GM19324 (cell line): ENCODE measurements at regions not wholly inside any gene's neighbourhood (a gene's known extent, or its start where the extent isn't known, plus 50 kb on each side); places are given as distances from the start of the nearest gene placed in this dataset.
"Not testable (repeated sequence)": the region's sequence is repeated elsewhere in the genome, so short reads cannot be mapped to it uniquely, and the experiment has no call there.

Source experiments
- ATAC-seq: cut with Tn5 transposase; IDR thresholded peaks from one replicate; pipeline ENCODE4 v1.9.1; 2021; ENCODE audit warnings: mild to moderate bottlenecking, moderate library complexity; ENCODE audit not compliant: unreplicated experiment, low FRiP score

- no peak for ATAC-seq
Observed at GRCh38 chr14:47966076-47966810, 290.8 kb upstream of the MDGA2 start.

DNA sequence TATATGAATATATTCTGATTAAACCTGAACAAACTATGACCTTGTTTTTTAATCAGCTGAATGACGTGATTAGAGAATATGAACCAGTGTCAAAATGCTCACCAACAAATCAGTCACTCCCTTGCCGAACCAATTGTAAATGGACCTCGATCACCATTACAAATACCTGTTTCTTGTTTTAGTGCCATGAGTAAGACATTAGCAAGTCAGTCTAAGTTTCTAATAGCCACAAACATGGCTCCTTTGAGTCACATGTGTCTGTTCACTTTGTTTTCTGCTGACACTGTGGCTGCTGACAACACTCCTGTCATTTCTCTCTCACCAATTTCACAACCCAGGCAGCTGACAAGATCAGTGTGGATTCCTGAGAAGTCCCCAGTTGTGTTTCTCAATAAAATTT, 286.2 kb upstream of the MDGA2 start:
- no peak for ATAC-seq

- no peak for ATAC-seq
Observed at GRCh38 chr14:47959740-47960139, 284.3 kb upstream of the MDGA2 start.

DNA sequence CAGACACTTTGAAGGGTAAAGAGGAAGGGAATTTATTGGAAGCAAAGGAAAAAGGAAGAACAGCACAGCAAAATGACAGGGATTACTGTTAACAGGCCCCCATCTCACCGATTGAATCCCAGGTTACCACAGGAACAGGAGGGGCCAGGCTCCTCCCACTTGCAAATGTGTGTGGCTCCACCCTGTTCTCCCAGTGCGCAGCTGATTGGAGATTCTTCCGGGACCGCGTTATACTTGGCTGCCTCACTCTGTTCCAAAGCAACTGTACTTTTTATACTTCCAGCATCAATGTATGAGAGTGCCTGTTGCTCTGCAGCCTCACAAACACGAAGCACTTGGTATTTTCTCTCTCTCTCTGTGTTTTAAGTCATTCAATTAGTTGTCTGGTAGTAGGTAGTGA, 273.6 kb upstream of the MDGA2 start:
- ATAC-seq, result no peak

DNA sequence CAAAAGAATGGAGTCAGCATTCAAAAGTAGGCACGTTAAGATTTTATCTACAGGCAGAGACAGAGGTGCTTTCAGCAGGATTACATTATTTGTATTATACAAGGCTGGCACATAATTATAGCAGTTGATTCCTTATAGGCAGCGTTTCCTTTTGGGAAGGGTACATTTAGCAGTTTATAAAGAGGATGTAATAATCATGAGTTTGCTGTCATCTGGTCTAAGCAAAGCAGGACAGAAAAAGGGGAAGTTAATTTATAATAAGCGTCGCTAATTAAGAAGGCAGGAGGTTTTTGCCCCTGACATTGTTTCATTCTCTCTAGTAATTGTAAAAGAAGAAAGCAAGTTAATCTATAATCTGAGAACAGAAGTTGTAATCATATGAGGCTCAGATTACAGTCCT, 259.9 kb upstream of the MDGA2 start:
- no peak for ATAC-seq

- ATAC-seq, result no peak
Observed at GRCh38 chr14:47929334-47929733, 253.9 kb upstream of the MDGA2 start.

GRCh38 chr14:47921133-47921532, 245.7 kb upstream of the MDGA2 start:
- ATAC-seq, result no peak

DNA sequence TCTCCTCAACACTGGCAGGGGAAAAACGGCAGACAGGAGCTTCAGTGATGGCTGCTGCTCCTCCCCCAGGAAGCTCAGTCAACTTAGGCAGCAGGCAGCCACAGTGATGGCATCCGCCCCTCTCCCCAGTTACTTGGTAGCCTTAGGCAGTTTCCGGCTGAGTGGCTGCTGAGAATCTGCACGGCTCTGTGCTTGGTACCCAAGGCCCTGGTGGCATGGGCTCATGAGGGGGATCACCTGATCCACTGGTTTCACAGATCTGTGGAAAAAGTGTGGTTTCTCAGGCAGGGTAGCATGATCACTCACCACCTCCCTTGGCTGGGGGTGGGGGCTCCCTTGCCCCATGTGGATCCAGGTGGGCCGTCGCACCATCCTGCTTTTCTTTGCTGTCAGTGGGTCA, 244.6 kb upstream of the MDGA2 start:
- no peak for ATAC-seq

- no peak for ATAC-seq
Observed at GRCh38 chr14:47919334-47919846, 244.0 kb upstream of the MDGA2 start.

- ATAC-seq, result no peak
Observed at GRCh38 chr14:47917344-47917954, 242.0 kb upstream of the MDGA2 start.

GRCh38 chr14:47901141-47901540, 225.7 kb upstream of the MDGA2 start:
- not testable (repeated sequence) for ATAC-seq

GRCh38 chr14:47899685-47900084, 224.3 kb upstream of the MDGA2 start:
- no peak for ATAC-seq

DNA sequence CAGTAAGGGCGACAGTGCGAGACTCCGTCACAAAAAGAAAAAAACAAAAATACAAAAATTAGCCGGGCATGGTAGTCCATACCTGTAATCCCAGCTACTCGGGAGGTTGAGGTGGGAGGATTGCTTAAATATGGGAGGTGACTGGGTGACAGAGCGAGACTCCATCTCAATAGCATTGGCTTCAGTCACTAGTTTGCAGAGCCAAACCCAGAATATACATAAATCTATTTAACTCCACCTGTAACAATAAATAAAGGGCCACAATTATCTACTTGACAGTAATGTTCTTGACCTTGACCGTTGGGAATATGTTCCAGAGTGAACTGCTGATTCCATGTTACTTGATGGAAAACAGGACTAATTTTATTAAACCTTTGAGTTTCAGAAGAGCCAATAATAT, 198.9 kb upstream of the MDGA2 start:
- ATAC-seq, result no peak

DNA sequence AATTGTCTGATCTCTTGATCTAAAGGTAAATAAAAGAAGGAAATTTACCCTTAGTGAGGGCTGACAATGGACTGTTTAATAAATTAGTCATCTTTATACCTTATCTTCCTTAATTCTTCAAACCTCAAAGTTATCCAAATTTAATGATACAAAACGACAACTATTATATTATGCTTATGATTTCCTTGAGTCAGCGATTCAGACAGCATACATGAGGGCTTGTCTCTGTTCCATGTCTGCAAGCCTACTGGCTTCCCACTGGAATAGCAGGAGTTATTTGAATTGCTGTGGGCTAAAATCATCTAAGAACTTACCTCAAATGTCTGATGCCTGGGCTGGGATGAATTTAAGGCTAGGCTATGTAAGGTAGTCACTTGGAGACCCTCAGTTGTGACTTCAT, 197.2 kb upstream of the MDGA2 start:
- ATAC-seq, result no peak

DNA sequence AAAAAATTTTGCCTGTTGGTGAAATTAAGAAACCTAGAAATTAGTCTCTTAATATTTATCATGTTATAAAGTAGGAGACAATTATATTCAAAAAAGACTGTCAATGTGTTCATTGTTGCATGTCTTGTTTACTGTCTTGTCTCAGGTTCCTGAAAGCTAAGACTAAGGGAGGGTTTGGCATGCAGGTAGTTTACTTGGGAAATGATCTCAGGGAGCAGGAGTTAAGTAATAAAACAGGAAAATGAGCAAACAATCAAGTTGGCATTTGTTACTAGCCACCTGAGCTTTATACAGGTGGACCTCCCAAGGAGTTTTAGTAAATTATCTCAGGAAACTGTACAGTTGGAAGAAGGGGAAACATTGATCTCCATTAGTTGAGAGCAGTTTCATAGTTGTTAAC, 188.0 kb upstream of the MDGA2 start:
- no peak for ATAC-seq

- no peak for ATAC-seq
Observed at GRCh38 chr14:47857646-47858045, 182.2 kb upstream of the MDGA2 start.

- no peak for ATAC-seq
Observed at GRCh38 chr14:47852278-47852677, 176.9 kb upstream of the MDGA2 start.

GRCh38 chr14:47846008-47846407, 170.6 kb upstream of the MDGA2 start:
- no peak for ATAC-seq

DNA sequence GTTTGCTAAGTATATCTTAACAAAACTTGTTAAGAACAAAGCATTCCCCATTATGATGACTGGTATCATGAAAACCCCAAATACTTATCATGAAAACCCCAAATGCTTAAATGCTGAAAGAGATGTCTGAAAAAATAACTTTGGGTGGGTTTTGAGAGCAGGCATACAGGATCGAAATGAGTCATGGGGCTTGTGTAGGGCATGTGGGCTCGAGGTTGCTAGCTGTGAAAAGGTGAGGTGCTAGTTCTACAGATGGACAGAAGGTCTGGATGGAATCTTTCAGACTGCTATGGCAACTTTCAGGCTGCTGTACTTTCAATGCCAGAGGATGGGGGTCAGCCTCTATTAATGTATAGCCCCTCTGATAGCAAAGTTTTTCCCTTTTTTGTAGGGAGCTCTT, 167.8 kb upstream of the MDGA2 start:
- ATAC-seq, result no peak

DNA sequence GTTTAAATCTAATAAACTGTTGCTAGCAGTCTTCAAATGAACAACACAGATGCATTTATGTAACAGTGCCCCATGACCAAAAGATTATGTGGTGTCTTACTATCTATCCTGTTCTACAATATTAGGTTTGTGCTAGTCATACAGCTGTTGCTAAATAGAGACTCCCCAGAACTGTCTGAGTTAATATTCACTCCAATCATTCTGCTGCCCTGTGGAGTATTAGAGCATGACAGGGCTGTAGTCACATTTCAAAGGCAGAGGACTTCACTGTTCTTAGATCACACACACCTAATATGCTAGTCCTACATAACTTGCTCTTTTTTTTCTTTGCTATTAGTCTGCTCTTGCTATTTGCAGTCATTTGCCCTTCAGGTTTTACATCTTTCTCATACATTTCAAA, 157.6 kb upstream of the MDGA2 start:
- no peak for ATAC-seq

GRCh38 chr14:47826809-47827208, 151.4 kb upstream of the MDGA2 start:
- ATAC-seq, result no peak

DNA sequence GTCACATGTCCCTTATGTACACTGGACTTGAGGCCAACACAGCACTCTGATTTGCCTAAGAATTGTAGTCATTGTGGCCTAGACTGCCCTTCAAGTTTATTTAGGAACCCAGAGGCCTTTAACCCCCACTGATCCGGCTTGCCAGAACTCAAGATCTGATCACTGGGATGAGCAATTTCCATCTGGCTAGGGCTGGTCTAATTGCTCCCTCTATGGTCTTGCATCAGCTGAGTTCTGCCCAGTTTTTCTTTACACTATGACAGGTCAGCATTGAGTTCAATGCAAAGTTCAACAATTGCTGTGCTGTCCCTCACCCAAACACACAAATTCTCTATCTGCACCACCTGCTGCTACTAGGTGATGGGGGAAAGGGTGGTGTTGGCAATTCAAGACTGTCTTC, 146.9 kb upstream of the MDGA2 start:
- ATAC-seq, result no peak
